T-cell (primary cell): ENCODE measurements at regions not wholly inside any gene's neighbourhood (a gene's known extent, or its start where the extent isn't known, plus 50 kb on each side); places are given as distances from the start of the nearest gene placed in this dataset.
"Not testable (repeated sequence)": the region's sequence is repeated elsewhere in the genome, so short reads cannot be mapped to it uniquely, and the experiment has no call there.

Experiments used
- ATAC-seq, 4 experiments: fragments of 200-7000 bp in 3 of 4; fragments of 150-1000 bp in 1 of 4; cut with Tn5 transposase; replicated peaks in 1 of 4; 1 replicate in 3 of 4; 2 replicates in 1 of 4; pipeline ENCODE4 v1.10.0; 2021; ENCODE audit warnings: moderate library complexity in 3 of 4, mild to moderate bottlenecking in 2 of 4, moderate number of reproducible peaks in 1 of 4
- CTCF ChIA-PET, 2 donors: fragments of 300-600 bp; sonication (Branson Sonifier 250); formaldehyde crosslinking; loops; one replicate each; lab custom pipeline; 2022; ENCODE audit warnings: antibody characterized with exemption in 2 of 2; lab: Charles Lee
- POLR2A ChIA-PET, 2 donors: fragments of 300-600 bp; sonication (Branson Sonifier 250); formaldehyde crosslinking; loops; one replicate each; lab custom pipeline; 2022; ENCODE audit warnings: antibody characterized with exemption in 2 of 2; lab: Charles Lee
- DNase-seq, 35 experiments: peaks; one replicate each; pipeline versions ENCODE4 v3.0.0 to v3.0.0-alpha.2; 2013 to 2023
- H3K27ac ChIP-seq: one replicate; pipeline ENCODE4 v1.5.1; 2013; ENCODE audit warnings: low read length
- H3K27me3 ChIP-seq, 2 experiments: replicated peaks in 1 of 2; 1 replicate in 1 of 2; 2 replicates in 1 of 2; pipeline versions ENCODE4 v1.6.1 to v1.7.0; 2013; ENCODE audit warnings: low read length in 1 of 2, mixed read lengths in 1 of 2; ENCODE audit not compliant: control insufficient read depth in 2 of 2, insufficient read depth in 2 of 2; ENCODE audit errors: extremely low read depth in 1 of 2
- H3K36me3 ChIP-seq, 2 donors: 1 replicate in 1 of 2; 2 replicates in 1 of 2; pipeline versions ENCODE4 v1.6.1 to v1.7.0; 2013; ENCODE audit warnings: low read length in 1 of 2; ENCODE audit not compliant: control insufficient read depth in 2 of 2, insufficient read depth in 1 of 2; ENCODE audit errors: extremely low read depth in 1 of 2
- H3K4me1 ChIP-seq, 2 experiments: 1 replicate in 1 of 2; 2 replicates in 1 of 2; pipeline versions ENCODE4 v1.6.1 to v1.7.0; 2013; ENCODE audit warnings: low read length in 2 of 2, mixed read lengths in 1 of 2; ENCODE audit not compliant: insufficient read depth in 2 of 2, control insufficient read depth in 1 of 2; ENCODE audit errors: extremely low read depth in 1 of 2
- H3K4me3 ChIP-seq, 2 donors: 1 replicate in 1 of 2; 2 replicates in 1 of 2; pipeline versions ENCODE4 v1.5.1 to v1.7.0; 2013; ENCODE audit warnings: mild to moderate bottlenecking in 2 of 2, low read length in 1 of 2, moderate library complexity in 1 of 2; ENCODE audit not compliant: control insufficient read depth in 1 of 2; ENCODE audit errors: extremely low read depth in 1 of 2
- H3K9me3 ChIP-seq: 2 replicates; pipeline ENCODE4 v1.7.0; 2013
- H3K27ac Mint-ChIP-seq, 2 donors: one replicate each; pipeline ENCODE4 v1.8.0; 2020 to 2021; ENCODE audit warnings: mild to moderate bottlenecking in 2 of 2, mixed read lengths in 2 of 2
- H3K27me3 Mint-ChIP-seq, 2 donors: one replicate each; pipeline ENCODE4 v1.8.0; 2021 to 2022; ENCODE audit warnings: mixed read lengths in 2 of 2
- H3K36me3 Mint-ChIP-seq: one replicate; pipeline ENCODE4 v1.8.0; 2021; ENCODE audit warnings: mixed read lengths
- H3K4me1 Mint-ChIP-seq, 3 donors: one replicate each; pipeline ENCODE4 v1.8.0; 2020 to 2022; ENCODE audit warnings: mixed read lengths in 3 of 3, mild to moderate bottlenecking in 1 of 3
- H3K4me3 Mint-ChIP-seq, 3 donors: one replicate each; pipeline ENCODE4 v1.8.0; 2020 to 2022; ENCODE audit warnings: mild to moderate bottlenecking in 3 of 3, mixed read lengths in 3 of 3, moderate library complexity in 3 of 3
- H3K9me3 Mint-ChIP-seq, 3 donors: one replicate each; pipeline ENCODE4 v1.8.0; 2020 to 2022; ENCODE audit warnings: mixed read lengths in 3 of 3
- WGBS: methylation state at CpG from one replicate; pipeline ENCODE4 v1.1.5; 2013; ENCODE audit warnings: missing lambda C conversion rate; ENCODE audit not compliant: insufficient coverage; 5-methylcytosine and 5-hydroxymethylcytosine counted together

- Histone ChIP-seq H3K4me3 (no peak overlapping the region), H3K27me3 (peaks cover 0 to 8% of the 10 kb centered on the region in 2 experiments), H3K27ac (no peak overlapping the region), H3K36me3 (no peaks in the 10 kb centered on the region), H3K9me3 (no peaks in the 10 kb centered on the region), H3K4me1 (no peaks in the 10 kb centered on the region)
- no peak for DNase-seq
- Mint-ChIP-seq H3K27me3 (peaks cover 8 to 10% of the 10 kb centered on the region in 2 donors), H3K27ac (no peak overlapping the region), H3K36me3 (no peaks in the 10 kb centered on the region), H3K4me3 (no peak overlapping the region), H3K4me1 (no peaks in the 10 kb centered on the region), H3K9me3 (peaks cover 0 to 8% (median 2%) of the 10 kb centered on the region in 3 donors)
- no peak for ATAC-seq
- POLR2A ChIA-PET, result interaction anchor here in 1 of 2 donors (0.6 kb wide), 1 partner anchor 902 kb away, joined by 3 read pairs; no protein-coding TSS in a partner anchor
- CTCF ChIA-PET, result no interaction called here
- WGBS, result 93% methylated on average over 9 of the region's 17 CpGs
Observed at GRCh38 chr19:31534786-31535657, 185.8 kb upstream of the TSHZ3 start.

GRCh38 chr19:31535691-31536460 is 186.6 kb upstream of the TSHZ3 start:
- no peaks in the 10 kb centered on the region for H3K36me3 ChIP-seq

GRCh38 chr19:31537136-31537535 is 187.9 kb upstream of the TSHZ3 start:
- DNase-seq (no peak), ATAC-seq (no peak)
- peaks cover 6 to 8% of the 10 kb centered on the region in 2 donors for H3K27me3 Mint-ChIP-seq
- no peak overlapping the region for H3K4me3 Mint-ChIP-seq
- no peak overlapping the region for H3K27ac ChIP-seq
- H3K36me3 ChIP-seq, result no peaks in the 10 kb centered on the region
- no peaks in the 10 kb centered on the region for H3K4me1 ChIP-seq
- peaks cover 0 to 3% of the 10 kb centered on the region in 2 experiments for H3K27me3 ChIP-seq
- H3K9me3 ChIP-seq, result no peaks in the 10 kb centered on the region
- H3K9me3 Mint-ChIP-seq, result peaks cover 0 to 8% (median 2%) of the 10 kb centered on the region in 3 donors
- ChIA-PET POLR2A (no interaction called here), CTCF (no interaction called here)
- no peaks in the 10 kb centered on the region for H3K4me1 Mint-ChIP-seq
- H3K4me3 ChIP-seq, result no peak overlapping the region
- H3K36me3 Mint-ChIP-seq, result no peaks in the 10 kb centered on the region
- 69% methylated on average over 1 of the region's 3 CpGs for WGBS
- H3K27ac Mint-ChIP-seq, result no peak overlapping the region

More at GRCh38 chr19:31535691-31536460, 186.6 kb upstream of the TSHZ3 start:
- H3K27me3 Mint-ChIP-seq, result peaks cover 8% of the 10 kb centered on the region in 2 donors
- H3K36me3 Mint-ChIP-seq, result no peaks in the 10 kb centered on the region
- H3K27ac Mint-ChIP-seq, result no peak overlapping the region
- peaks cover 0 to 8% (median 2%) of the 10 kb centered on the region in 3 donors for H3K9me3 Mint-ChIP-seq
- ChIA-PET POLR2A (interaction anchor here in 1 of 2 donors (0.6 kb wide), 1 partner anchor 901 kb away, joined by 3 read pairs; no protein-coding TSS in a partner anchor), CTCF (no interaction called here)
- ATAC-seq (no peak), DNase-seq (no peak)
- Histone ChIP-seq H3K4me3 (no peak overlapping the region), H3K9me3 (no peaks in the 10 kb centered on the region), H3K27me3 (peaks cover 0 to 6% of the 10 kb centered on the region in 2 experiments), H3K27ac (no peak overlapping the region), H3K4me1 (no peaks in the 10 kb centered on the region)
- WGBS, result 72% methylated on average over 5 of the region's 8 CpGs
- no peaks in the 10 kb centered on the region for H3K4me1 Mint-ChIP-seq
- H3K4me3 Mint-ChIP-seq, result no peak overlapping the region

- H3K27me3 ChIP-seq, H3K4me3 ChIP-seq, H3K36me3 ChIP-seq, H3K4me1 ChIP-seq, DNase-seq, POLR2A ChIA-PET, CTCF ChIA-PET, H3K4me3 Mint-ChIP-seq, H3K9me3 ChIP-seq, H3K27ac ChIP-seq, ATAC-seq, H3K4me1 Mint-ChIP-seq, H3K27ac Mint-ChIP-seq, H3K9me3 Mint-ChIP-seq, H3K36me3 Mint-ChIP-seq: not testable (repeated sequence)
- WGBS, result no CpG with 5 or more reads among the region's 5 CpGs
- peaks cover 7 to 10% of the 10 kb centered on the region in 2 donors for H3K27me3 Mint-ChIP-seq
Observed at GRCh38 chr19:31537902-31538301, 188.7 kb upstream of the TSHZ3 start.

GRCh38 chr19:31538879-31539278 is 189.6 kb upstream of the TSHZ3 start:
- H3K4me3 ChIP-seq, result no peak overlapping the region
- Mint-ChIP-seq H3K36me3 (no peaks in the 10 kb centered on the region), H3K27ac (no peak overlapping the region), H3K9me3 (peaks cover 0 to 8% (median 2%) of the 10 kb centered on the region in 3 donors), H3K4me1 (no peaks in the 10 kb centered on the region), H3K4me3 (no peak overlapping the region), H3K27me3 (peaks cover 7 to 11% of the 10 kb centered on the region in 2 donors)
- CTCF ChIA-PET, result no interaction called here
- H3K27ac ChIP-seq, result no peak overlapping the region
- peaks cover 0 to 3% of the 10 kb centered on the region in 2 experiments for H3K27me3 ChIP-seq
- ATAC-seq (no peak), DNase-seq (no peak)
- H3K9me3 ChIP-seq, result no peaks in the 10 kb centered on the region
- H3K4me1 ChIP-seq, result no peaks in the 10 kb centered on the region
- POLR2A ChIA-PET, result interaction anchor here in 1 of 2 donors (0.6 kb wide), 1 partner anchor 543 kb away, joined by 3 read pairs; no protein-coding TSS in a partner anchor
- WGBS, result 85% methylated on average over 2 of the region's 5 CpGs
- H3K36me3 ChIP-seq, result no peaks in the 10 kb centered on the region

GRCh38 chr19:31539386-31539785 is 190.2 kb upstream of the TSHZ3 start:
- DNase-seq, result no peak
- ChIA-PET CTCF (no interaction called here), POLR2A (no interaction called here)
- H3K4me3 Mint-ChIP-seq, result no peak overlapping the region
- H3K27me3 Mint-ChIP-seq, result peaks cover 7 to 11% of the 10 kb centered on the region in 2 donors
- peaks cover 0 to 3% of the 10 kb centered on the region in 2 experiments for H3K27me3 ChIP-seq
- H3K4me1 Mint-ChIP-seq, result no peaks in the 10 kb centered on the region
- no peaks in the 10 kb centered on the region for H3K9me3 ChIP-seq
- peaks cover 0 to 8% (median 2%) of the 10 kb centered on the region in 3 donors for H3K9me3 Mint-ChIP-seq
- H3K36me3 ChIP-seq, result no peaks in the 10 kb centered on the region
- no peak overlapping the region for H3K27ac ChIP-seq
- no CpG with 5 or more reads among the region's 6 CpGs for WGBS
- ATAC-seq, result no peak
- no peaks in the 10 kb centered on the region for H3K4me1 ChIP-seq
- H3K36me3 Mint-ChIP-seq, result no peaks in the 10 kb centered on the region
- no peak overlapping the region for H3K27ac Mint-ChIP-seq
- H3K4me3 ChIP-seq, result no peak overlapping the region
